Fibroblast of skin of back (primary cell): ENCODE measurements at regions not wholly inside any gene's neighbourhood (a gene's known extent, or its start where the extent isn't known, plus 50 kb on each side); places are given as distances from the start of the nearest gene placed in this dataset.

Experiments used
- DNase-seq: peaks from one replicate; pipeline ENCODE4 v3.0.0-alpha.2; 2013

DNA sequence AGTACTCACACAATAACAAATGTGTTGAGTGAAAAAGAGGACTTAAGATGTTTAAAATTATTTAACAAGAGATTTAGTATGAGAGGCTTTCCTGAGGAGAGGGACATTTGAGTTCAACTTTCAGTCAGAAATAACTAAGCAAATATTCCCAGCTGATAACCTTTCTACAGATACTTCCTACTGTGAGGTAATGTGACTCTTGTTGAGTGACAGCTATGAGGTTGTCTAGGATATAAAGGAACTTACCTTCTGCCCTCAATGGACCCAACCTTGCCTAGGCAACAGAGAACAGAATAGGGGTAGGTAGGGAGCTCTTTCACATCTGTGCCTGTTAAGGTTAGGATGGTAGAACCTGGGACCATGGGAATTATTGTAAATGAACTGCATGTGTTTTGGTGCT lies 54.7 kb downstream of the GLUD2 start:
- DNase-seq, result no peak

DNA sequence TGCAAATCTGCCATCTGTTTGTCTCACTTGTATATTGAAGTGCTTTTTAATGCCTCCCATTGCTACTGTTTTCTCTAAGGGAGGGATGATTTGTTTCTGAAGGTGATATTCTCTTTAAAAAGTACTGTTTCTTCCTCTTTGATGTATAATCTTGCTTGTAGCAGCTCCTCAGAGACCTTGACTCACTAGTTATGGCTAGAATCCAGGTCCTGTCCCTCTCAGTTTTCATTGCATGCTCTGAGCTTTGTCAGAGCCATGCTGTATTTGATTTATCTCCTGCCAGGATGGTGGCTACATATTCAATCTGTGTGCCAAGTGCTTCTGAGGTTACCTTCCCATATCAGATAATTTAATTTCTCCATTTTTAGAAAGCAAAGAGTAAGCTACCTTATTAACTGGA lies 56.0 kb downstream of the GLUD2 start:
- DNase-seq, result peak; percentile 5

DNA sequence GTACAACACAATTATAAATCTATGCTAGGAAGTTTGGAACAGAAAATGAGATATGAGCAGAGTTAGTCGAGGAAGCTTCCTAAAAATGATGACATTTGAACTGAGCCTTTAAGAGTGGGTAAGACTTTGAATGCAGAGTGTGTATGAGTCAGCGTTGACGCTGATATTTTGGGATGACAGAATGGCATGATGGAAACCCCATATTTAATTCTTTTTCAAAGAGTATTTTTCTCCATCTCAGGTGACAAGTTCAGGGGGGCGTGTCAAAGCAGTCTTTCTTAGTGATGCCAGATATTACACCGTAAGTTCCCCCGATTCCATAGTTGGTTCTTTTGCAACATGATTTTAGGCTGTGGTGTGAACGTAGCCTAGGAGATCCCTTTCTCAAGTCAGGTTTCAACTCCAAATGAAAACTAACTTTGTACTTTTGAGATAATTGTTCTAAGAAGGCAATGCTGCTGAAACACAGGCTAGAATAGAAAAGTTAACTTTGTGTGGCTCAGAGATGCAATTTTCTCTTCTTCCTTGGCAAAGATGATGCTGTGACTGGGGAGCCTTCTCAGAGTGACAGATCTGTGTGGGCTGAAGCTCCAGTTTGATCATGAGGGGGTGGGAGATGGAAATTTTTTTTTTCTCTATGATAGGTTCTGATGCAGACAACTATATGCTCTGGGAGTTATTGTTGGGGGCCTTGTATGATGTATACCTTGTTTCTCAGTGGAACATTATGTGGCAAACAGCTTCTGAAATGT lies 59.2 kb downstream of the GLUD2 start:
- no peak for DNase-seq

DNA sequence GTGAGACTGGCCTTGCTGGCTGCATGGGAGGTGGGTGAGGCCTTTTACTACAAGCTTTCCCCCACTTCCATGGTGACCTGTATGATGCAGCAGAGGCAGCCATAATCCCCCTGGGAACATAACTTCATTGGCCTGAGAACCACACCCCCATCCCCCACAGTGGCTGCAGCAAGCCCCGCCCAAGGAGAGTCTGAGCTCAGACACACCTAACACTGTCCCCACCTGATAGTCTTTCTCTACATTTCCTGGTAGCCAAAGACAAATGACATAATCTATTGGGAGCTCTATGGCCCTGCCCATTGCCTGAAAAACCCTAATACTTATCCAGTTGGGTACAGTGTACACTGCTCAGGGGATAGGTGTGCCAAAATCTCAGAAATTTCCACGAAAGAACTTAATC lies 62.6 kb downstream of the GLUD2 start:
- DNase-seq, result no peak

DNA sequence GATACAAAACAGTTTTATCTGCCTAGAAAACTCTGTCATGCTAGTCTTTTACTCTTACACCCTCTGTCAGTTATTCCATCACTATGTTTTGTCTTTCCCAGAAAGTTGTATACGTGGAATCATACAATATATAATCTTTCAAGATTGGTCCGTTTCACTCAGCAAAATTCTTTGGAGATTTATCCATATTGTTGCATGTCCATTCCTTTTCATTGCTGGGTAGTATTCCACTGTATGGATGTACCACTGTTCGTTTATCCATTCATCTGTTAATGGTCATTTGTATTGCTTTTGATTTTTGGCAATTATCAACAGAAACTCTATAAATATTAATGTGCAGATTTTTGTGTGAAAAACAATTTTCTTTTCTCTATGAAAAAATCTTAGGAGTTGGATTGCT lies 63.1 kb downstream of the GLUD2 start:
- DNase-seq, result no peak

DNA sequence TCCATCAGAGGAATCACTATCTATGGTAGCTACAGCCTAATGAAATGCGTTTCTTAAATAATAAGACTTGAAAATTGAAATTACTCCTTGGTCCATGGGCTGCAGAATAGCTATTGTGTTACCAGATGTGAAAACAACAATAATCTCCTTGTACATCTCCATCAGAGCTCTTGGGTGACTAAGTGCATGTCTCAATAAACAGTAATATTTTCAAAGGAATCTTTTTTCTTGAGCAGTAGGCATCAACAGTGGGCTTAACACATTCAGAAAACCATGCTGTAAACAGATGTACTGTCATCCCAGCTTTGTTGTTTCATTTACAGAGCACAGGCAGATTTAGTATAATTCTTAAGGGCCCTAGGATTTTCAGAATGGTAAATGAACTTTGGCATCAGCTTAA lies 67.3 kb downstream of the GLUD2 start:
- no peak for DNase-seq

DNA sequence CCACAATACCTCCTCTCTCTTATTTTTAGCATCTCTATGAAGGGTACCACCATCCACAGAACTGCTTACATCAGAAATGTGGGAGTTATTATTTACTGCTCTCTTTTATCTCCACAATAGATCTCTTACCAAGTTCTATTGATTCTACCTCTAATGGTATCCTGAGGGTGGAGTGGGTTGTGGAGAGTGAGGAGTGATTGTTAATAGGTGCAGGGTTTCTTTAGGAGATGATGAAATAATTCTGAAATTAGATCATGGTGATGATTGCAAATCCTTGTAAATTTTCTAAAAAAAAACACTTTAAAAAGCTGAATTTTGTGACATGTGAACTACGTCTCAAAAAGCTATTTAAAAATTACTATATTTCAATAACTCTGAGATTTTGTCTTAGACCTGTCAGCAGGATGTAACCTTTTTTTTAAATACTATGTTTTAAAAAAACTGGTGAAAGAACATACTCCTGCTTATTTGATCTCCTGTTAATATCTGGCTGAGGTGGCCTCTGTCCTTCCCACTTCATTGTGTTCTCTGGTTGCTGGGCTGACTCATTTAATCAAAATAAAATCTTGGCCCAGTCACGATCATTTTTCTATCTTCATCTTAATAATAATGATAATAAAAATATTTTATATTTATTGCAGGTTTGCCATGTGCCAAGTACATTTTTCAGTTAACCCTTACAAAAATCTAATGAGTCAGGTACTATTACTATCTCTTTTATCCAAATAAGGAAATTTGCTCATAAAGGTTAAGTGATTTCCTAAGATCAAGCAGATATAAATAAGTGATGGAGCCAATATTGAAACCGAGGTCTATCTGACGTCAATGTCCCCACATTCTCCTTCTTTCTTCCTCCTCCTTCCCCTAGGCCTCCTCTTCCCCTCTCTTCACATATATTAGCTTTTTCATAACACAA lies 73.5 kb downstream of the GLUD2 start:
- no peak for DNase-seq

DNA sequence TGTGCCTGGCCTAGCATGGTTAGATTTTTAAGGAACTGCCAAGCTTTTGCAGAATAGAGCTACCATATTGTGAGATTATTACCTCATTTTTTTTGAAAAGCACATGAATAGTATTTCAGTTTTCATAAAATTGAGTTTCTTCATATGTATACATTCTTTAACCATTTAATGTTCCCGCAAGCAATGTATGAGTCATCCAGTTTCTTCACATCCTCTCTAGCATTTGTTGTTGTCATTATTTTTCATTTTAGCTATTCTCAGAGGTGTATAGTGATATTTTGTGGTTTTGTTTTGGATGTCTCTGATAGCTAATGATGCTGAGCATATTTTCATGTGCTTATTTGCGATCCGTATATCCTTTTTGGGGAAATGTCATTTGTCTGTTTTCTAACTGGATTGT lies 74.9 kb downstream of the GLUD2 start:
- no peak for DNase-seq

DNA sequence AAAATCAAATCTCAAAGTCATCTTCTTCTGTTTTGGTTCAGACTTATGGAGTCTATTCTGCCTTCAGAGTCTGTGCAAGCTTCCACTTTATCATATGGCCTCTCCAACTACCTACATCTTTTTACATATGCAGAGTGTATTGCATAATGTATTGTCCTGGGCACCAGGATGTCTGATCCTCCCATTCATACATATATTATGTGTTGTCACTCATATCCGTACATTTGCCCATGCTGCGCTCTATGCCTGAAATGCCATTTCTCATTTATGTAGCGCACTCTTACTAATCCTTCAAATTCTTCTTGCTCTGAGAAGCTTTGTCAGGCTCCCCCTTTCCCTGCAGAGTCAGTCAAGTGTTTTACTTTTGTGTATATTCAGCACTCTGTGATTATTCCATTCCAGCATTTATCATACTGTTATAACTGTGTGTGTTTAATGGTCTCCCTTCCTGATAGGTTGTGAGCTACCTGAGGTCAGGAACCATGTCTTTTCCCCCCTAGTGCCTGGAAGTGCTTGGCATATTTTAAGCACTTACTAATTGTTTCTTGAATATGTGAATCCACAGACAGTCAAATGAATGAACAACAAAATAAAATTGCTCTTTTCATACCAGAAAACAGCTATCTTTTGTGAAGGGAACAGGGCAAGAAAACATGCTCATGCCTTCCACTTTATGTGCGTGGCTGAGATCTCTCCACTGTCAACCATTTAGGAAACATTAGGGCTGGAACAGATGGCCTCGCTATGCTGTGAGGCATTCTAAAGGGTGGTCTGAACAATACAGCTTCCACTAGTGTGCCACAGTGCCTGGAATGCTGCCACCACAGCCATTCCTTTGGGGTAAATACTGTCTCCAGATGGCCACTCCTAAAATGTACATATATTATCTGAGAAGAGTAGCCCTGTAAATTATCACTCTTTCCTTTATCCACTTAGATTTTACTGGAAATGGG lies 81.8 kb downstream of the GLUD2 start:
- no peak for DNase-seq

DNA sequence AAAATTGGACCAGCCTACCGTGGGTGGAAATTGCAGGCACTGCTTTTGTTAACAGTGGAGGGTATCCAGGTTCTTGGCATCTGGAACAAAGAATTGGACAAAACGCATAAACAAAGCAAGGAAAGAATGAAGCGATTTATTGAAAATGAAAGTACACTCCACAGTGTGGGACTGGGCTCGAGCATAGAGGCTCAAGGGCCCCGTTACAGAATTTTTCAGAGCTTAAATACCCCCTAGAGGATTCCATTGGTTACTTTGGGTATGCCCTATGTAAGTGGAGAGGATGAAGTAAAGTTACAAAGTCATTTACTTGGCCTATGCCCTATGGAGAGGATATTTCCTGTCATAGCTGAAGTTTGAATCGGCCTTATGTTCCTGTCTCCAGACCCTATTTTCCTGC lies 85.3 kb downstream of the GLUD2 start:
- no peak for DNase-seq

DNA sequence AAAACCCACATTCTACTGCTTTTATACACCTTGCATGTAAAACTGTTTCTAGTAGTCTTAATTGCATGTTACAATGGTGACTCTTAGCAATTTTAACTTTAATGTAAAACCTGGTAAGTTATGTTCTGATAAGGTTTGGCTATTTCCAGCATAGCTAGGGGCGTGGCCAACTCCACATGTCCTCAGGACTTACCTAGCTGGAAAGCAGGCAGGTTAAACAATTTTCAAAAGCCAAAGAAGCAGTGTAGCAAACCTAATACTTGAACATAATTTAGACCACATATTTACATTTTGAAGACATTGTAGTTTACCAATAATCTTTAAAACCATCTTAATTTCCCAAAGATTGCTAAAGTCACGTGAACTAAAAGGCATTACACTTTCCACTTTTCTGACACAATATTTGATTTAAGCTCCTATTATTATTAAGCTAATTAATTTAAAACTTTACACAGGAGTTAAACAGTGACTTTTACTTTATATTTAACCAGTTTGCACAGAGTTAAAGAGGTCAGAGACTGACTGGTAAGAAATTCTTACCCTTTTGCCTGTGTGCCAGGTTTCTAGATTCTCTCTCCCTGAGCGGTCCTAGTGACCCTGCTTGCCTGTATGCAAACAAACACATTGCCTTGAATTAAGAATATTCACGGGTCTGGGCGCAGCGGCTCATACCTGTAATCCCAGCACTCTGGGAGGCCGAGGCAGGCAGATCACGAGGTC lies 88.2 kb downstream of the GLUD2 start:
- DNase-seq, result no peak

DNA sequence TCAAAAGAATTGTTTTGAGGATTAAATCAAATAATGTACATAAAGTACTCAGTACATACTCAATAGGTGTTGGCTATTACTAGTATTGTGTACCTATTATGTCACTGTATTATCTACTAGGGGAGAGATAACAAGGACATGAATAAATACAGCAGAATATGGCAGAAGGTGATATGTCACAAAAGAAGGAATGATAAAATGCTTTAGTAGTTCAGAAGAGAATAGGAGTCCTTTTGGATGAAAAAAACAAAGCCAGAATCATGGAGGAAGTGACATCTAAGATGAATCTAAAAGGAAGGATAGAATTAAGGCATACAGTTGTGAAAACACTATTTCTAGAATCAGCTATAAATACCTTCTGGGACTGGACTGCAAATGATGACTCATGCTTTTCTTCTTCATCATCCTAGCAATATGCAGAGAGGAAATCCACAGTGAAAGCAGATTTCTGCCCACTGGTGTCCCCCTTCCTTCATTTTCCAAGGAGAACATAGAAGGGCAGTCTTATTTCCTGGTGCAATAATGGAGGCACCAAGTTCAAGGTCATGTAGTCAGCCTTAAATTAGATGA lies 98.7 kb downstream of the GLUD2 start:
- DNase-seq, result peak; percentile 56

DNA sequence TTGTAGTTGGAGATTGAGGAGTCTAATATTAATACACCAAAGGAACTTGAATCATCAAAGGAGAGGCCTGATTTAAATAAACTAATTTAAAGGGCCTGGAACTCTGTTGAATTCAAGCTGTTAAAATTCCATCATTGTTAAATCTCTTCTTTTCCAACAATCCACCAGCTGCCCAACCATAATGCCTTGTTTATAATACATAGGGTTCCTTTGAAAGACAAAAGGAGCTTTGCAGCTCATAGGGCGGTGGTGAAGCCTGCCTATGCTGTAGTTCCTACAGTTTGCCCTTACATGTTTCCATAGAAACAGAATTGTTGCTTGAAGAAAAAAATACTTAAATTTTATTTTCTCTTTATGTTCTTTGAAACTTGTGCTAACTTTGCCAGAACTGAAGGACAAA lies 102.8 kb downstream of the GLUD2 start:
- DNase-seq, result no peak

DNA sequence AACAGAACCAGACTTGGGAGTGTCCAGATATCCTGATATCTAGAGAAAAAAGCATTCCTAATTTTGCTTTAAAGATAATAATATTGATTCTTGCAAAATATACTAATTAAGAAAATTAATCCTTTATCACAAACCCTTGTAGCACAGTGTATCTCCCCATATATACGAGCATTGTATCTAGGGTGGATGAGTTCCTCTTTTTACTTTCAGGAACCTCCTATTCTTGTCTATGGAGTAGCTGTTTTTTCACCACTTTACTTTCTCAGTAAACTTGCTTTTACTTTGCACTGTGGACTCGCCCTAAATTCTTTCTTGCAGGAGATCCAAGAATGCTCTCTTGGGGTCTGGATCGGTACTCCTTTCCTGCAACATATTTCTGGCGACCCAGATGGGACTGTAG lies 103.9 kb downstream of the GLUD2 start:
- DNase-seq, result no peak

DNA sequence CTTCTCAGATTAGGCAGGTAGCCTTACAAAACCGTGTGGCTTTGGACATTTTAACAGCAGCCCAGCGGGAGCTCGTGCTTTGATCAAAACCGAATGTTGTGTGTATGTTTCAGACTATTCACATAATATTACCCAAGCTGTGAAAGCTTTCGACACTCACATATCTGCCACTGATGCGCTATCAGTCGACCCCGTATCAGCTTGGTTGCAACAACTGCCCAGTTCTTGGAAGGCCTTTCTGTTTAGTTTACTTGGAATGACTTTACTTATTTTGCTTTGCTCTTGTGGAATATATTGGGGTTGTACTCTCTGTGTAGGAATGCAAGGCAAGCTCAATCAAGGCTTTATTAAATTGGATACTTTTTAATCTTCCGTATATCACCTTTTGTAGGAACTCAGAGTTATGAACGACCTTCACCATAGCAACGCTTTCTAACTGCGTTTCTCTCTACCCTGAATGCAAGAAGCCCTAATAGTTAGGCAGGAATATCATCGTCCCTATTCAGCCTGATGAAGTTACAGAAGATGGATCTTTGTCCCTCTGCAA lies 107.5 kb downstream of the GLUD2 start:
- DNase-seq, result no peak

DNA sequence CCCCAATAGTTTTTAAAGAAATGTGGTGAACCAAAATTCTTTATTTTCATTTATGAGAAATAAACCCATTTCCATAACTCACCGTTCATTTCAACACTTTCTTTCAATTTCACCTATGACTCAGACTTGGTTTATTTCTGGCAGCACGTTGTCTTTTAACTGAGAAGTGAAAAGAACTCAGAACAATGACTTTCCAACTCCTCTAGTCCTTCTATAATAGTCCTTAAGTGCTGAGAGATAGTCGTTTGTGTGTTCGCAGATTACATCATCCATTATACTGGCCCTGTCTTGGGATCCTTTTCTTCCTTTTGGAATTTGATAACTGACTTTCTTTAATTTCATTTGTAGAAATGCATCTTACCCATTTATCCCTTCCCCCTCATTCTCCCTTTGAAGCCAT lies 113.6 kb downstream of the GLUD2 start:
- peak; percentile 33 for DNase-seq

DNA sequence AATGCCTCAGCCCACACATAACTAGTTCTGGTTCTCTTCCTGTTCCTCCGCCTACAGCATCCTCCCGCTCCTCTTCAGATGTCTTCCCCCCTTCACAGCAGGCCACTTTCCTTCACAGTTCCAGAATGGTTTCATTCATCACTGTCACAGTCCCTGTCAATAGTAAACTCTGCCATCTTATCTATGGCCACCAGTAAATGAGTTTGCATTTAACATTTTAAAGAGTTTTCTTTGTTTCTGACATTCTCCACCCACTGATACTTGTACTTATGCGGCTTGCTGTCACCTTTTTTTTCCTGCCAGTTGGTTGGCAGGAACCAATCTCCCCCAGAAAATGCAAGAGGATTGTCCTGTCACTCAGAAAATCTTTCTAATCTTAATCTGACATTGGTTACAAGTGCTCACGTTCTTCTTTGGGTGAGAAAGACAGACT lies 114.1 kb downstream of the GLUD2 start:
- DNase-seq, result no peak

DNA sequence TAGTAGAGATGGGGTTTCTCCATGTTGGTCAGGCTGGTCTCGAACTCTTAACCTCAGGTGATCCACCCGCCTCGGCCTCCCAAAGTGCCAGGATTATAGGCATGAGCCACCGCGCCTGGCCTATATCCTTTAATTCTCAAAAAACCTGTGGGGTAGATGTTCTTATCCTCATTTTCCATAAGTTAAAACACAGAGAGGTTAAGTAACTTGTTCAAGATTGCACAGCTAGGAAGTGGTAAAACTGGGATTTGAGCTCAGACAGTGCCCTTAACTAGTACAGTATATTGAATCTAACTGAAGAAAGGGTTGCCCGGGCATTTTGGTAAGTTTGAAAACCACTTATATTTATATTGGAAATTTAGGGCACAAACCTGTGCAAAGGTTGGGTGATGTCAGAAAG lies 116.0 kb downstream of the GLUD2 start:
- no peak for DNase-seq

DNA sequence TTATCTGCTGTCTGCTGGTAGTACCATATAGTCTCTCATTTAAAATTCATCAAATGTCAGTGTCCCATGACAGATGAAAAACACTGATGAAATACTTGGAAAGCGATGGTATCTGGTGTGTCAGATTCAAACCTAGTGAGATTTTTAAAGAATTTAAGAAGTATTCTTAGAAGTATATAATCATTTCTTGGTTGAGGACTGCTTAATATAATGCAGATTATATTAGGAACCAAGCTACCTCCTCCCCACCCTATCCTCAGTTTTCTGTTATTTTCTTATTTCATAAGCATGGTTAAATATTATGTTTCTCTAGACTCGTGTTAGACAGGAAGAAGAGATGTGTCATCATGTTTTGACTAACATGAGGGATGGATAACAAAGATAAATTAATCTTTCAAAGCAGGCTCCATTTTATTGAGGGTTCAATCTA lies 118.5 kb downstream of the GLUD2 start:
- peak; percentile 21 for DNase-seq

DNA sequence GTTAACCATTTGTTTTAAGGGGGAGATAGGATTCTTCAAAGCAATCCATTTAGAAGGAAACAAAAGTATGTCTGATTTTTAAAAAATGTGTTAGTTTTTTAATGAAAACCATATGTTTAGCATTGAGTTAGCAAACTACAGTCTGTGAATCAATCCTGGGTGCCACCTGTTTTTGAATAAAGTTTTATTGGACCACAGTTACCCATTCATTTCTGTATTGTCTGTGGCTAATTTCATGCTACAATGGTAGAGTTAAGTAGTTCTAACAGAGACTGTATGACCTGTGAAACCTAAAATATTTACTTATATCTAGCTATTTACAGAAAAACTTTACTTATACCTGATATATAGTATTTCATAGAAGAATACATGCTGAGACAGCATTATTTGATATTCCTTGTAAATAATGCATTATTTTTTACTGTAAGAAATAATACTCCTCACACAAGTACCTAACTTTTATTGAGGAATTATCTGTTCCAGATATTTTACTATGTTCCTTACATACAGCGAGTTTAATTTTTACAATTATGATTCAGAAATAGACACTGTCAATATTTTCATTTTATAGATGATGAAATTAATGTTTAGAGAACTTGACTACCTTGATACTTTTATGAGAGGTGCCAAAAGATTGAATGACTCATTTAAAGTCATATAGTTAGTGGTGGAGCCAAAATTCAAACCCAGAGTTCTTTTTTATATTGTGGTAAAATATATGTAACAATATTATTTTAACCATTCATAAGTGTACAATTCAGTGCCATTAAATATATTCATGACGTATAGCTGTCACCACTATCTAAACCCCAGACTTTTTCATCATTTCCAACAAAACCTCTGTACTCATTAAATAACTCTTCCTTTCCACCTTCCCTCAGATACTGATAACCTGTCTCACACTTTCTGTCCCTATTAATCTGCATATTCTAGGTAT lies 122.0 kb downstream of the GLUD2 start:
- DNase-seq, result no peak
